Stimulated activated CD4-positive, alpha-beta T cell treated with anti-CD3 and anti-CD28 coated beads, Interleukin-12 subunit alpha, Interleukin-12 subunit beta, amount 100 ng/mL, for 48 hours (primary cell): ENCODE measurements at regions not wholly inside any gene's neighbourhood (a gene's known extent, or its start where the extent isn't known, plus 50 kb on each side); places are given as distances from the start of the nearest gene placed in this dataset.
"Not testable (repeated sequence)": the region's sequence is repeated elsewhere in the genome, so short reads cannot be mapped to it uniquely, and the experiment has no call there.

Experiments used
- DNase-seq, 3 donors: peaks; one replicate each; pipeline ENCODE4 v3.0.0-alpha.2; 2020; ENCODE audit warnings: low read depth in 2 of 3, low spot score in 1 of 3

DNA sequence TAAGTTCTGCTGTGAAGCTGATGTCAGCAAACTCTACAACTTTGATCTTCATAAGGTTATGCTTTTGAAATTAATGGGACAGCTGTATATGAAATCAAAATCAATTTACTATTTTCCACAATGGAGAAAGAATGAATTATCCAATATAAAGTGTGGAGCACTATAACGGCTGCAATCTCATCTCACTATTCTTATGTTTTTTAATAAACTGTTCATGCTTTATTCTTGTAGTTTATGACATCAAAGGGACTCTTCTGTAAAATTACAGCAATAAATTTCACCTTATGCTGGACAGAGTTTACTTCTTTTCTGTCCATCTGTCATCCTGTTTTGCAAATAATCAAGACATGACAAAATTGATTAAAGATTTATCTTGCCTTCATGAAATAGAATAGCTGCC is 192.5 kb downstream of the TECRL start:
- no peak for DNase-seq

DNA sequence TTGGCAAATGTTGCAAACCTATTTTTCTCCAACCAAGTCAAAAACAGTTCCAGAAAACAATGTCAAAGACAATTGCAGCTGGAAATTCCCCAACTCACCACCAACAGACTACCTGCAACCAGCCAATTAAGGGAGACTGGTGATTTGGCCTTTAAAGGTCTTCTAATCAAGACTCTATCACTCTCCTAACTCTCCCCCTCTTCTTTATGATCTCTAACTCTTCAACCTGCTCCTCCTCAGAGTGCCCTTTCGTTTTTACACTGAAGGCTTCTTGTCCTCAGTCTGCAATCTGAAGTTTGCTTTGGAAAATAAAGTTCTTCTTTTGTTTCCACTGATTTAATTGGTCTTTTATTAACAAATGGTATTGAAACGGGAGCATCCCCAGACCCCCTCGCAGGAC is 203.9 kb downstream of the TECRL start:
- no peak for DNase-seq

DNA sequence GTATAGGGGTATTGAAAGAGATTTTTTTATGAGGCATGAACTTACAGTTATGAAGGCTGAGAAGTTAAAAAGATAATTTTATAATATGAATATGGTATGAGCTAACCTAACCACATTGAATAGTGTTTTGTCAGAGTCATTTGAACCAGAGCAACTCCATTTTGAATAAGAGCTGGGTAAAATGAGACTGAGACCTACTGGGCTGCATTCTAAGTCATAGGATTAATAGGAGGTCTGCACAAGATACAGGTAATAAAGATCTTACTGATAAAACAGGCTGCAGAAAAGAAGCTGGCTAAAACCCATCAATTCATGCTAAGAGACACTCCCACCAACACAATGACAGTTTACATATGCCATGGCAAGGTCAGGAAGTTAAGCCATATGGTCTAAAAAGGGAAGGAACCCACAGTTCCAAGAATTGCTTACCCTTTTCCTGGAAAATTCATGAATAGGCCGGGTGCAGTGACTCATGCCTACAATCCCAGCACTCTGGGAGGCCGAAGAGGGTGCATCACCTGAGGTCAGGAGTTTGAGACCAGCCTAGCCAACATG is 209.2 kb downstream of the TECRL start:
- DNase-seq = no peak

DNA sequence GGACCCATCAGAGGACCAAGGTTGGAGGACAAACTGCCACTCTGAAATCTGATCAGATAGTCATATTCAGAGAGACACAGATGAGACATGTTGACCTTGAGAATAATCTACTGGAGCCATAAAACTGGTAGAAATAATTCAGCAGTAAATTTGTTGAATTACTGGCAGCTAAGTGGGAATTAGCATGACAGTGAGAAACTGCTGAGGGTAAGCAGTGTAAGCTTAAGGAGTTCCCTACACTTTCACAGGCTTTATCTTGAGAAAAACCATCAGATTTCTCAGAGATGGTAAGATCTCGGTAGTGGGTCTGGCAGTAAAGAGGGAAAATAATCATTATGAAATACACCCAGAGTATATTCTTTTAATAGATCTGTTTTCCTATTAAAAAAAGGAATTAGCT is 213.7 kb downstream of the TECRL start:
- no peak for DNase-seq

DNA sequence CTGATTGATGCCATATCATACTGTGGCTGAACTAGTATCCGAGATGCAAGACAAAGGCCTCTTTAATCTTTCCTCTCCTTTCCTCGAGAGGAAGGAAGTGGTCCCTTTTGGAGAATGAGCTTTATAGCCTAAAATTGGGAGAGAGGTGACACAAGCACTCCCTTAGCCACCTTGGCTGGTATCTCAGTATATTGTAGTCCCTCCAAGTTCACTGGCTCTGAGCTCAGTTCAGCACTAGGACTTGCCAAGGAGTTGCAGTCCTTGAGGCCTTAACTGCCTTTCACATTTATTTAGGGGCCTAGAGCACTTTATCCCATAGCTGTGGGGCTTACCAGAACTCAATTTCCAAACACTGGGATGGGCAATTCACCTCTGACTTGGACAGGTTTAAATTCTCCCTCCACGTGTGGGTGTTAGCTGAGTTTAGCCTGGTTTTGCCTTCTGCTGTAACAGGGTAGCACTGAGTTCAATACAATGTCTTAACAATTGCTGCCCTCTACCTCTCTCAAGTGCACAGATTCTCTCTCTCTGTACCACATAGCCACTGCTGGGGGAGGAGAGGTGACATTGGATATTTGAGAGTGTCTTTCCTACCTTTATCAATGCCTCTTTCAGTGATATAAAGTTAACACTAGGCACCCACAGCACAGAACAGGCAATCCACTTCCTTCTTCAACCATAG is 216.4 kb downstream of the TECRL start:
- no peak for DNase-seq

DNA sequence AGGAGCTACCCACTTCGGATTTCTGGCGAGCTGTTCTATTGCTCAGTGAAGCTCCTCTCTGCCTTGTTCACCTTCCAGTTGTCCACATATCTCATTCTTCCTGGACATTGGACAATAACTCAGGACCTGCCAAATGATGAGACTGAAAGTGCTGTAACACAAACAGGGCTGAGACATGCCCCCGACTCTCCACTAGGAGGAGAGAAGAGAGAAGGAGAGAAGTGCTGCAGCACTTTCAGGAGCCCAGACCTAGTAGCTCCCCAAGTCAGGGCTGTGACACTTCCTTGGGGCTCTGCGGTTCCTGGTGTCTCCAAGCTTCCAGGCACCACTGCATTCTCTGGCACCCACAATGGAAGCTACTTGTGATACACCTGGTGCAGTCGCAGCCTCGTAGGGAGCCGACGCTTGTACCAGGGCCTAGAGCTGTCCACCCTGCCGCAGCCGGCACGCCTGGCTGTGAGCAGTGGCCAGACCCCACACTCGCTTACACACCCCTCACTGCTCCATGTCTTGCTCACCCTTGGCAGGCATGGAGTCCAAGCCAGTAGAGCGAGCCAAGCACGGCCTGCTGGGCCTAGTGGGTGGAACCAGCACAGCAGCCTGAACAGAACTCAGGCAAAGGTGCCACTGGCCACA is 234.9 kb downstream of the TECRL start:
- no peak for DNase-seq

DNA sequence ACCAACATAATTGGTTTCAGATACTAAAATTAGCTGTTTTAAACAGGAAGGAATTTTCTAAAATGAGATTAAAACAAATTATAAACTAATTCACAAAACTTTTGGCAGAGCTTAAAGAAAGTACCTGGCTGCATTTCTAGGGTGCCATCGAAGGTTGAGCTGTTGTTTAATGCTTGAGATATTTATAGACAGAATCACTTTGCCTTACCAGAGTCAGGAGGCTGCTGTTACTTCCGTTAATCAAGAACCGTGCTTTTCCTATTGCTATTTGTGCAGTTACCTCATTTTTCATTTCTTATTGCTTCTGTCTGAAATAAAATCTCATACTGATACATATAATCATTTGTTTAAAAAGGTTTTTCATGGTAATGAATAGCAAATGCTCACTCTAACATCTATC is 242.9 kb downstream of the TECRL start:
- DNase-seq = no peak

DNA sequence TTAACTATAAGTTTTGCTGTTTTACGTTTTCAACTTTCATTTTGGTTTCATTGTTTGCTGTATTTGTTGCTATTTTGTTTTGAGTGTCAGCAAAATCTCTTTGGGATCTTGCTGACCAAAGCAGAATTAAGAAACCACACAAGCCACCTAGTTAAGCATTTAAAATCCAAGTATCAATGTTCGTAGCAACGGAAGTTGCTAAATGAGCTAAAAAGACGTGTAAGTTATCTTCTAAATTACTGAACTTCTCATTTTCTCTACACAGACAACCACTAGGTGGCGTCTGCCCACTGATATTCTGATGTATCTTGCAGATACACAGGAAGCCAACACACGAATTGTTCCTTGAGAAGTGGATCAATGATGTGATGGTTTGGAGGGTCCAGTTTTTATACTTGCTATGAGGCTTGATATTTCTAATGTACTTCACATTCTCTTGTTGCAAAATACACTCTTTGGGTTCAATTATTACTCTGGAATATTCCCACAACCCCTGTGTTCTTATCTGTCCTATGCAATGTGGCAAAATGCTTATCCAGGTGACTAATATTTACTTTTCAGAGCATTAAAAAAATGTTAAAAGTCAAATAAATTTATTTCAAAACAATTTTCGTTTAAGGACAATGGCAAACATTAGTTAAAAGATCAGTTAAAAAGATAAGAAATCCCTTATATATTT is 250.5 kb downstream of the TECRL start:
- peak; percentile 14 to 34 (median 32) for DNase-seq

DNA sequence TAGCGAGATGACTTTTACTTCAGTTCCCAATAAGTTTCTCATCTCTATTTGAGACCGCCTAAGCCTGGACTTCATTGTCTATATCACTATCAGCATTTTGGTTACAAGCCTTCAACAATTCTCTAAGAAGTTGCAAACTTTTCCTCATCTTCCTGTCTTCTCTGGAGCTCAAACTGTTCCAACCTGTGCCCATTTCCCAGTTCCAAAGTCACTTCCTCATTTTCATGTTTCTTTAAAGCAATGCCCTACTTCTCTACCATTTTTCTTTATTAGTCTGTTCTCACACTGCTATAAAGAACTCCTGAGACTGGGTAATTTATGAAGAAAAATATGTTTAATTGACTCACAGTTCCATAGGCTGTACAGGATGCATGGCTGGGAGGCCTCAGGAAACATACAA is 251.9 kb downstream of the TECRL start:
- no peak for DNase-seq

DNA sequence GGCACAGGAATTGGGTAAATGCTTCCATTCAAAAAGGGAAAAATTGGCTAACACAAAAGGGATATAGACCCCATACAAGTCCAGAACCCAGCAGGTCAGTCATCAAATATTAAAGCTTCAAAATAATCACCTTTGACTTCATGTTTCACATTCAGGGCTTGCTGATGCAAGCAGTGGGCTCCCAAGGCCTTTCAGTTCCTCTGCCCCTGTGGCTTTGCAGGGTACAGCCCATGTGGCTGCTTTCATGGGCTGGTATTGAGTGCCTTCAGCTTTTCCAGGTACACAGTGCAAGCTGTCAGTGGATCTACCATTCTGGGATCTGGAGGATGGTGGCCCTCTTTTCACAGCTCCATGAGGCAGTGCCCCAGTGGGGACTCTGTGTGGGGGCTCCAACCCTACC is 253.0 kb downstream of the TECRL start:
- no peak for DNase-seq

DNA sequence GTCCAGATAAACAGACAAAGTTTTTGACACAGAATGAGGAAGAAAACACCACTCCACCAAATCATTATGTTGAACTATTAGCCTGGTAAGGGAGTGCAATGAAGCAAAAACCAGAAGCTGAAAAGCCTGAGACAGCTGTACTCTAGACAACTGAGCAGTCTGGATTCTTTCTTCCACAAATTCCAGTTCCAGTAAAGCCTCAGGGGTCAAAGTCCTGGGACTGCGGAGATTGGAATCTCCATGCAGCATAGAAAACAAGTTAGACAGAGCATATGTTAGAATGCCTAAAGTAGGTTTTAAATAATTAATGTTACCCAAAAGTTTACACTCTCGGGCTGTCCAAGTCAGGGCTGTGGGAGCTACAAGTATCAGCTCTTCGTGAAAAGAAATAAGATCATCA is 263.2 kb downstream of the TECRL start:
- no peak for DNase-seq

DNA sequence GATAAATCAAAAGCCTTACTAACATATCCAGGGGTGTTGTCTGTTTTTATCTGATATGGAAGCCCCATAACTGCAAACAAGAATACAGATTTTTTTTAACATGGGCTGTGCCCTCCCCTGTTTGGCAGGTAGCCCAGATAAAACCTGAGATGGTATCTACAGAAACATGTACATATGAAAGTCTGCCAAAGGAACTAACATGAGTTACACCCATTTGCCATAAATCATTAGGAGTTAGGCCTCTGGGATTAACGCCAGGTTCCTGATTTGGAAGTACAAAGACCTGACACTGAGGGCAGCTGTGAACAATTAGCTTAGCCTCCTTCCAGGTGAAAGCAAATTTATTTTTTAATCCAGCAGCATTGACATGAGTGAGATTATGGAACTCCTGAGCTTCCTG is 264.3 kb downstream of the TECRL start:
- DNase-seq = no peak

DNA sequence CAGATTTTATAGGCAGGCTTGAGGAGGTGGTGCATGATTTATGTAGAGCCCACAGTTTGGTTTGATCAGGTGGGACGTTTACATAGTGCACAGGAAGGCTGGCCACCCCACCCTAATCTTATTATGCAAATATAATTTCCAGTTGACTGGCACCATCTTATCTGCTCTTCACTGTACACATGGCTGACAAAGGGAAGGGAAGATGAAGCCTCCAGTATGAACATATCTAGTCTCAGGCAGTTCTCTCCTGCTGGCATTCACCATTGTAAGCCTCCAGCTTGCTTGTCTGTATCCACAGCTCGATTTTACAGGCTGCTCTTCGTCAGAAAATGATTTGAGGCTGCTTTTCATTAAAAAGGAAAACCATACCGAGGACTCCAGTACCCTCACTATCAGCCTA is 278.3 kb downstream of the TECRL start:
- DNase-seq = no peak

DNA sequence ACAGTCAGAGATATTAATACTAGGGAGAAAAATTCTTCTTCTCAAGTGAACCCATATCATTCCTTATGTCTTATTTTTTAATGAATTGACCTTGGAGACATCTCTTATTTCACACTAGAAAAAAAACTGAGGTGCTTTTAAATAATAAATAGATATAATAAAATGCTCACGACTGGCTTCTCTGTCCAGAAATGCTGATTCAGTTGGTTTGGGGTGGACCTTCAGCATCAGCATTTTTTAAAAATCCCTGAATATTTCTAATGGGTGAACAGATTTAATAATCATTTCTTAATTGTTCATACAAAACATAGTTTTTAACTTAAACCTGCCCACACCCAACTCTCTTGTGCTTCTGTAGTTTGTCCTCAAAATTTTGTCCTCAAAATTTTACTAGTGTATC is 283.9 kb downstream of the TECRL start:
- no peak for DNase-seq

DNA sequence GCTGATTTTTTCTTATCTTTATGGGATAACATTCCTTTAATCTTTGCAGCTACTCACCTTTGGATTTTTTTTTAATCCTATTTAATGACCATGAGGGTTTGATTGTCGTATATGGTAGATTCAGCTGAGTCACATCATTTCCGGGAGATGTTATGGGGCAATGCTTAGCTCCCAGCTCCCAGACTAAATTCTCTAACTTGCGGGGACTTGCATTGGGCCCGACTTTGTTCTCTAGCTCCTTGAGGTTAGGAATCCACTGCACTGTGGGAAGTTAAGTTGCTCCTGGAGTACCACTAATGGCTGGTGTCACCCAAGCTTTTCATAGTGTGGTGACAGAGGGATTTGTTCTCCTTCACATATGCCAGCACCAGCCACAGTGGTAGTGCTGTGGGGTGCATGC is 287.4 kb downstream of the TECRL start:
- no peak for DNase-seq

DNA sequence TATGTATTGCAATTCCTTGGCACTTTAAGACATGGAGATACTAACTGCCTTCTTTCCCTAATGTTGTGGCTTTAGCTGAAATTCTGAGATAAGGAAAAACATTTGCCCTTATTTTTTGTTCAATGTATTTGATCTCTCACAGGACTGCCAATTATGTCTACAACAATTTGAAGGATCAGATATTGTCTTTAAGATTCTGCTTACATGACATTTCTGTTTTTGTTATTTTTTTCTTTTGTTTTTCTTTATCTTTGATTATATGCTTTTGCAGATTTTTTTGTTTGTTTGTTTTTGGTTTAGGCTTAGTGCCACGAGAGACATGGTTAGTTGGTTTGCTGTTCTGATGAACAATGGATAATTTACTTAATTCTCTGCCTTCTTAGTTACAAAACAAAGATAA is 303.3 kb downstream of the TECRL start:
- no peak for DNase-seq

DNA sequence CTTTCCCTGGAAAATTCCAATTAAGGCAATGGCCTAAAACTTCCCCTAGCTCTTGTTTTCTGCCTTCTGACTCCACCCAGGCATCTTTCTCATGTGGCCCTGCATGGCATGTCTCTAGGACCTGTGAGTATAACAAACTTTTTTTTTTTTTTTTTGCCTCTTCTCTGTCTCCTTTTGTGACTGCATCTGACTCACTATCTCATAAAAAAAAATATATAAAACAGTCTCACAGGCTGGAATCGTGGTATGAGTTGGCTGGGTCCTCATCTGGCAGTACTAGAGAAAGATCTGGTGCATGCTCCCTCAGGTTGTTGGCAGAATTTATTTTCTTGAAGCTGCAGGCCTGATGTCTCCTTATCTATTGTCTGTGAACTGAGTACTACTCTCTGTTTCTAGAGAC is 313.9 kb downstream of the TECRL start:
- no peak for DNase-seq

DNA sequence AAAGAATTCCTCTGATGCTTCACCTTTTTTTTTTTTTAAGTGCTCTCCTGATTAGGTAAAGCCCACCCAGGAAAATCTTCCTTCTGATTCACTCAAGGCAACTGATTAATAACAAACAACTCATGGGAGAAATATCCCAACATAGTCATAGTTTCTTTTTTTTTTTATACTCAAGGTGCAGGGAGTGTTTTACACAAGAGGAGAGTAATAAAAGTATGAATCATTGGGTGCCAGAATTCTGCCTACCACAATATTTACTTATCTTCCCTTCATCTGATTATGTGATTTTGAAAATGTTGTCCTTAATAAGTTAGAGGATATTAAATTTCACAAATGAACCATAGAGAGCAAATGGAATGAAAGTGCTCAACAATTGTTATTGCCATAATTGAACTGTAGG is 329.9 kb downstream of the TECRL start:
- no peak for DNase-seq

DNA sequence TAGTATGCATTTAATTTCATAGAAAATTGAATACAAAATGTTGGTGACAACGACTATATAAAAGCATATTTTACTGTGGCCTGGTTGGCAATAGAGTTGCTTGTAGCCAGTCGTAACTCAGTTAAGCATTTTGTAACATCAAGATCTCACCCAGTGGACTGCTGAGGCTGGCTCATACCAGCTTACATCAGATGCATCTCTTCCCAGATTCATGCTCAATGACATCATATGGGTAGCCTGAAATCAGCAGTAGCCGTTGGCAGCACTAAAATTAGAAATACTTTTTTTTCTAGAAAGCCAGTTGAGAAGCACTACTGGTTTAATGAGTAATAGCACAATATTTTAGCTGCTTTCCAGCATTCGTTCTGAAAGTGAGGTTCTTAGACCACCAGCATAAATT is 341.2 kb downstream of the TECRL start:
- no peak for DNase-seq

DNA sequence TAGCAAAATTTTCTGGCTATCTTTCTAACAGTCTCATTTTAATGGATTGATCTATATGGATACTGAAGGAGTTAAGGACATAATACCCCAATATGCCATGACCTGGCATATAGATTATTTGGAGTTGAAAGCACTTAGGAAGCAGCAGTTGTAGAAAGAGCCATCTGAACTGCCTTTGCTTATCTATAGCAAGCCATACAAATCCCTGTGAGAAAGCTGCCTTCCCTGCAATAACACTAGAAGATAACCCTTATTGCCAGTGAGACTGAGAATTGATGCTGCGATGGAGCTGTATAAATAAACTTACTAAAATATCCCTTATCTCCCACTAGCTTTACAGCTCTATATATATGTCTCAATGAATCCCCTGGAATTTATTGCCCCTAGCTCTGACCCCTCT is 346.3 kb downstream of the TECRL start:
- DNase-seq = no peak

DNA sequence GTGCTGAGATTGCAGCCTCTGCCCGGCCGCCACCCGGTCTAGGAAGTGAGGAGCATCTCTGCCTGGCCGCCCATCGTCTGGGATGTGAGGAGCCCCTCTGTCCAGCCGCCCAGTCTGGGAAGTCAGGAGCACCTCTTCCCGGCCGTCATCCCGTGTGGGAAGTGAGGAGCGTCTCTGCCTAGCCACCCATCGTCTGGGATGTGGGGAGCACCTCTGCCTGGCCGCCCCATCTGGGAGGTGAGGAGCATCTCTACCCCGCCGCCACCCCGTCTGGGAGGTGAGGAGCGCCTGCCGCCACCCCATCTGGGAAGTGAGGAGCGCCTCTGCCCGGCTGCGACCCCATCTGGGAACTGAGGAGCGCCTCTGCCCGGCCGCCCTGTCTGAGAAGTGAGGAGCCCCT is 372.2 kb downstream of the TECRL start:
- not testable (repeated sequence) for DNase-seq

DNA sequence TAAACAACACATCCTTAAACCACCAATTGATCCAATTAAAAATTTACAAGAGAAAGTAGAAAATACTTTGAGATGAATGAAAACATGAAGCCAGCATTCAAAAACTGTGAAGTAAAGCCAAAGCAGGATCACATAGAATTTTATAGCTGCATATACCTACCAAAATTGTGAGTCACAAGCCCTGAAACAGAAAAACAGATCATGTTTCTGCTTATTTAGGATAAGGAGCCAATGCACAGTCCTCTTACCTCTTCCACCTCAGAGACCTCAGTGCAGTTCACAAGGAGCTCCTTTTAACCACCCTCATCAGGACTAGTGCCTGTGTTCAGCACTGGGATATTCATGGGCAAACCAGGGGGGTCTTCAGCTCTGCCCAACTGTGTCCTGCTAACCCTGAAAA is 386.7 kb downstream of the TECRL start:
- DNase-seq = no peak
